Neuronal stem cell (in vitro differentiated cells): ENCODE measurements at regions not wholly inside any gene's neighbourhood (a gene's known extent, or its start where the extent isn't known, plus 50 kb on each side); places are given as distances from the start of the nearest gene placed in this dataset.

Source experiments
- DNase-seq: peaks from one replicate; pipeline ENCODE4 v3.0.0-alpha.2; 2013; ENCODE audit warnings: low spot score
- H2AFZ ChIP-seq: one replicate; pipeline ENCODE4 v1.6.1; 2013; ENCODE audit warnings: mild to moderate bottlenecking, low read length, inconsistent platforms
- H2AK5ac ChIP-seq: 2 replicates; pipeline ENCODE4 v1.6.1; 2013; ENCODE audit warnings: low read depth, mild to moderate bottlenecking, inconsistent platforms, low read length, moderate library complexity, mixed read lengths
- H2BK120ac ChIP-seq: 2 replicates; pipeline ENCODE4 v1.6.1; 2013; ENCODE audit warnings: low read depth, mild to moderate bottlenecking, inconsistent platforms, low read length, moderate library complexity, mixed read lengths
- H2BK12ac ChIP-seq: one replicate; pipeline ENCODE4 v1.6.1; 2013; ENCODE audit warnings: low read length, inconsistent platforms
- H2BK15ac ChIP-seq: 2 replicates; pipeline ENCODE4 v1.6.1; 2013; ENCODE audit warnings: mild to moderate bottlenecking, low read length, inconsistent platforms, mixed read lengths
- H2BK5ac ChIP-seq: one replicate; pipeline ENCODE4 v1.6.1; 2013; ENCODE audit warnings: inconsistent platforms, mild to moderate bottlenecking, low read length, moderate library complexity
- H3K14ac ChIP-seq: one replicate; pipeline ENCODE4 v1.6.1; 2013; ENCODE audit warnings: low read length, inconsistent platforms
- H3K18ac ChIP-seq: 2 replicates; pipeline ENCODE4 v1.6.1; 2013; ENCODE audit warnings: low read length, inconsistent platforms
- H3K23ac ChIP-seq: 2 replicates; pipeline ENCODE4 v1.6.1; 2013; ENCODE audit warnings: low read depth, mild to moderate bottlenecking, mixed read lengths, low read length, inconsistent platforms; ENCODE audit not compliant: poor library complexity
- H3K27ac ChIP-seq: replicated peaks from 3 replicates; pipeline ENCODE4 v1.5.1; 2013; ENCODE audit warnings: low read length, inconsistent platforms
- H3K27me3 ChIP-seq, 3 experiments: 2 replicates each; pipeline ENCODE4 v1.6.1; 2013; ENCODE audit warnings: low read length in 3 of 3, mild to moderate bottlenecking in 2 of 3, inconsistent platforms in 1 of 3, low read depth in 1 of 3, mixed read lengths in 1 of 3, moderate library complexity in 1 of 3; ENCODE audit not compliant: control insufficient read depth in 3 of 3, insufficient read depth in 3 of 3
- H3K36me3 ChIP-seq, 2 donors: replicated peaks in 1 of 2; 2 replicates each; pipeline ENCODE4 v1.6.1; 2013; ENCODE audit warnings: low read length in 2 of 2; ENCODE audit not compliant: control insufficient read depth in 2 of 2, insufficient read depth in 2 of 2
- H3K4ac ChIP-seq: 2 replicates; pipeline ENCODE4 v1.6.1; 2013; ENCODE audit warnings: inconsistent platforms, mild to moderate bottlenecking, low read length, moderate library complexity
- H3K4me1 ChIP-seq, 2 donors: 1 replicate in 1 of 2; 2 replicates in 1 of 2; pipeline ENCODE4 v1.6.1; 2013; ENCODE audit warnings: low read length in 2 of 2, low read depth in 1 of 2; ENCODE audit not compliant: control insufficient read depth in 2 of 2, insufficient read depth in 1 of 2
- H3K4me2 ChIP-seq: one replicate; pipeline ENCODE4 v1.6.1; 2013; ENCODE audit warnings: mild to moderate bottlenecking, low read length, inconsistent platforms; ENCODE audit not compliant: insufficient read depth, poor library complexity, severe bottlenecking
- H3K4me3 ChIP-seq, 2 donors: 2 replicates each; pipeline ENCODE4 v1.5.1; 2013; ENCODE audit warnings: low read length in 2 of 2, mild to moderate bottlenecking in 2 of 2, inconsistent platforms in 1 of 2, moderate library complexity in 1 of 2
- H3K79me1 ChIP-seq: one replicate; pipeline ENCODE4 v1.6.1; 2013; ENCODE audit warnings: low read depth, mild to moderate bottlenecking, inconsistent platforms, low read length, moderate library complexity
- H3K9ac ChIP-seq: one replicate; pipeline ENCODE4 v1.6.1; 2013; ENCODE audit warnings: mild to moderate bottlenecking, low read depth, low read length, inconsistent platforms; ENCODE audit not compliant: poor library complexity
- H3K9me3 ChIP-seq, 2 donors: replicated peaks in 1 of 2; 2 replicates each; pipeline versions ENCODE3 to v1.6.1; 2013; ENCODE audit warnings: low read length in 2 of 2, mild to moderate bottlenecking in 2 of 2, inconsistent platforms in 1 of 2, low read depth in 1 of 2, mixed read lengths in 1 of 2, moderate library complexity in 1 of 2; ENCODE audit not compliant: control insufficient read depth in 2 of 2, insufficient read depth in 1 of 2
- H4K8ac ChIP-seq: one replicate; pipeline ENCODE4 v1.6.1; 2013; ENCODE audit warnings: low read depth, mild to moderate bottlenecking, inconsistent platforms, low read length, moderate library complexity
- H4K91ac ChIP-seq: one replicate; pipeline ENCODE4 v1.6.1; 2013; ENCODE audit warnings: low read length, low read depth, mild to moderate bottlenecking, inconsistent platforms; ENCODE audit not compliant: poor library complexity
- WGBS, 2 donors: extraction: QIAGEN DNeasy Blood & Tissue Kit; methylation state at CpG; one replicate each; pipeline ENCODE4 v1.1.7; 2013; ENCODE audit warnings: missing lambda C conversion rate in 2 of 2, mixed read lengths in 1 of 2; ENCODE audit not compliant: insufficient read length in 2 of 2, insufficient replicate concordance in 1 of 2; ENCODE audit errors: extremely low coverage in 2 of 2; 5-methylcytosine and 5-hydroxymethylcytosine counted together

GRCh38 chr9:96122751-96123150 is 179.2 kb downstream of the HSD17B3 start:
- Histone ChIP-seq H3K79me1 (no peaks in the 10 kb centered on the region), H4K91ac (no peak overlapping the region), H3K4me1 (peaks cover 3 to 9% of the 10 kb centered on the region in 2 donors), H3K27ac (no peak overlapping the region), H2AFZ (no peak overlapping the region), H3K4ac (no peak overlapping the region), H3K36me3 (no peaks in the 10 kb centered on the region), H3K27me3 (peaks cover 0 to 8% (median 3%) of the 10 kb centered on the region in 3 experiments), H2BK120ac (no peak overlapping the region), H2BK5ac (no peak overlapping the region), H3K18ac (no peak overlapping the region), H3K9me3 (peaks cover 4 to 17% of the 10 kb centered on the region in 2 donors), H3K9ac (no peak overlapping the region), H2BK15ac (no peak overlapping the region), H3K4me2 (no peak overlapping the region), H4K8ac (no peak overlapping the region), H3K23ac (no peak overlapping the region), H2AK5ac (no peak overlapping the region), H2BK12ac (no peak overlapping the region), H3K14ac (no peak overlapping the region), H3K4me3 (no peak overlapping the region)
- no peak for DNase-seq
- no CpG with 5 or more reads among the region's 3 CpGs for WGBS, 2 donors

- no peak overlapping the region for H3K4me3 ChIP-seq
- H3K9me3 ChIP-seq = peaks cover 4 to 17% of the 10 kb centered on the region in 2 donors
- H3K14ac ChIP-seq = no peak overlapping the region
- H3K4ac ChIP-seq = no peak overlapping the region
- no peak overlapping the region for H3K18ac ChIP-seq
- H3K27ac ChIP-seq = no peak overlapping the region
- peaks cover 0 to 8% (median 3%) of the 10 kb centered on the region in 3 experiments for H3K27me3 ChIP-seq
- no peak overlapping the region for H3K4me2 ChIP-seq
- no peaks in the 10 kb centered on the region for H3K79me1 ChIP-seq
- H4K91ac ChIP-seq = no peak overlapping the region
- no peak overlapping the region for H3K23ac ChIP-seq
- no peak overlapping the region for H2AFZ ChIP-seq
- H3K4me1 ChIP-seq = peaks cover 8 to 9% of the 10 kb centered on the region in 2 donors
- H2AK5ac ChIP-seq = no peak overlapping the region
- no peak for DNase-seq
- H2BK15ac ChIP-seq = no peak overlapping the region
- no peak overlapping the region for H2BK5ac ChIP-seq
- no CpG with 5 or more reads among the region's 6 CpGs for WGBS, 2 donors
- H4K8ac ChIP-seq = no peak overlapping the region
- no peak overlapping the region for H2BK12ac ChIP-seq
- no peak overlapping the region for H3K9ac ChIP-seq
- H3K36me3 ChIP-seq = no peaks in the 10 kb centered on the region
- no peak overlapping the region for H2BK120ac ChIP-seq
Observed at GRCh38 chr9:96122282-96122681, 179.7 kb downstream of the HSD17B3 start.

GRCh38 chr9:96121136-96121535 is 180.8 kb downstream of the HSD17B3 start:
- Histone ChIP-seq H3K9ac (no peak overlapping the region), H3K4me1 (peaks cover 2 to 13% of the 10 kb centered on the region in 2 donors), H3K27me3 (peaks cover 0 to 4% (median 3%) of the 10 kb centered on the region in 3 experiments), H2BK120ac (no peak overlapping the region), H3K18ac (no peak overlapping the region), H3K23ac (no peak overlapping the region), H2BK5ac (no peak overlapping the region), H4K8ac (no peak overlapping the region), H3K4ac (no peak overlapping the region), H3K9me3 (peaks cover 4 to 17% of the 10 kb centered on the region in 2 donors), H2AFZ (no peak overlapping the region), H4K91ac (no peak overlapping the region), H3K79me1 (no peaks in the 10 kb centered on the region), H2AK5ac (no peak overlapping the region), H2BK15ac (no peak overlapping the region), H3K36me3 (no peaks in the 10 kb centered on the region), H3K14ac (no peak overlapping the region), H2BK12ac (no peak overlapping the region), H3K4me3 (no peak overlapping the region), H3K4me2 (no peak overlapping the region), H3K27ac (no peak overlapping the region)
- no CpG with 5 or more reads among the region's 2 CpGs for WGBS, 2 donors
- no peak for DNase-seq

GRCh38 chr9:96117398-96118080 is 184.4 kb downstream of the HSD17B3 start:
- Histone ChIP-seq H3K4me2 (no peak overlapping the region), H2BK5ac (no peak overlapping the region), H2BK12ac (no peak overlapping the region), H2BK15ac (no peak overlapping the region), H3K14ac (no peak overlapping the region), H3K27me3 (no peaks in the 10 kb centered on the region), H3K27ac (no peak overlapping the region), H4K8ac (no peak overlapping the region), H2AK5ac (no peak overlapping the region), H3K9ac (no peak overlapping the region), H3K9me3 (peaks cover 4 to 17% of the 10 kb centered on the region in 2 donors), H2AFZ (peak overlapping the region; percentile 12), H3K4ac (no peak overlapping the region), H3K79me1 (no peaks in the 10 kb centered on the region), H3K4me1 (peaks cover 0 to 10% of the 10 kb centered on the region in 2 donors), H2BK120ac (no peak overlapping the region), H3K18ac (no peak overlapping the region), H3K4me3 (no peak overlapping the region), H3K36me3 (no peaks in the 10 kb centered on the region), H3K23ac (no peak overlapping the region), H4K91ac (no peak overlapping the region)
- WGBS, 2 donors = no CpG with 5 or more reads among the region's 6 CpGs
- DNase-seq = no peak
